ENCODE measurements at regions not wholly inside any gene's neighbourhood (a gene's known extent, or its start where the extent isn't known, plus 50 kb on each side); places are given as distances from the start of the nearest gene placed in this dataset.
"Not testable (repeated sequence)": the region's sequence is repeated elsewhere in the genome, so short reads cannot be mapped to it uniquely, and the experiment has no call there.

- no peak for DNase-seq
These were observed 126.0 kb upstream of the PZP start for GRCh38 chr12:9334041-9334692.

DNA sequence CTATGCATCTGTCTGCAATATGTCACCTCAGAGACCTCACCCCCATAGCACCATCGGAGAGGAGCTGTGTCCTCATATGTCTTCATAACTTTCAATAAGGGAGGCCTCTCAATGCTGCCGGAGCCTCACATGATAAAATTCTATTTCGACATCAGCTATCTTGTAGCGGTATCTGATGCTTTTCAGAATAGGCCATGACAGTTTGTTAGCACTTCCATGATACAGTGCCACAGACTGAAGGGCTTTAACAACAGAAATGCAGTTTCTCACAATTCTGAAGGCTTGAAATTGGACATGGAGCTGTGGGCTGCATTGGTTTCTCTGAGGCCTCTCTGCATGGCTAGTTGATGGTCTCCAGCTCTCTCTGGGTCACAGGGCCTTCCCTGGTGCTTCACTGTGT, 125.0 kb upstream of the PZP start:
- DNase-seq: no peak

DNA sequence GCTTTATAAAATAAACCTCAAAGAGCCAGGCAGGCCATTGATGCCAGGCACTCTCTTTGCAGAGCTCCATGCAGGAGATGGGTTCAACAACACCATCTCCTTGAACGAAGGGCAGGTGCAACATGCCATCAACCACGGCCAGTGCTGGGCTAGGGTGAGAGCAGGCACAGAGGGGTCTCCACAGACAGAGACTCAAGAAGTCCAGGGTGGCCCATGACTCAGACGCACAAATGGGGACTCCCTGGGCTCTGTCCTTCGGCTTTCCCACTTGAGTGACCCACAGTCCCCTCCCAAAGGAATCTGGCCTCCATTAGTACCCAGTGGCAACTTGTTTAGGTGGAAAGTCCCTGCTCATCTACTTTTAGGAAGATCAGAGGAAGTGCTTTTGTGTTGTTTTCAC, 124.4 kb upstream of the PZP start:
- DNase-seq: no peak

GRCh38 chr12:9331218-9331626, 123.0 kb upstream of the PZP start:
- peak; percentile 55 for DNase-seq

GRCh38 chr12:9329019-9329418, 120.8 kb upstream of the PZP start:
- DNase-seq: no peak

GRCh38 chr12:9328065-9328464, 119.9 kb upstream of the PZP start:
- DNase-seq: no peak

DNA sequence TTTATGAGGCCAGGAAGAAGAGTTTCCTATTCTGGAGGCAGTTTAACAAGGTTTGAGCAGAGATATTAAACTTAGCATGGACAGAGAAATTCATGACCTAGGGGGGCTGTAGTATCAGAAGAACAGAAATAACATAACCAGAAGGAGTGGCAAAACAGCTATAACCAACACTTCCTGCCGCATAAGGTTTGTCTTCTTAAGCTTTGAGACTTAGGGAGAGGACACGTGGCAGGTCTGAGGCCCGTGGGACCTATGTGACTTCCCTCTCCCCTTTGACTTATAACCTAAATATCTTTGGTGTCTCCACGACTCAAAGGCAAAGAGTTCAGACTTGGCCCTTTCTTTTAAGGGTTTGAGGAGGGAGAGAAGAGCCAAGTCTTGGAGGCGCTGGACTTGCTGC, 119.1 kb upstream of the PZP start:
- DNase-seq: no peak

GRCh38 chr12:9326849-9327248, 118.7 kb upstream of the PZP start:
- DNase-seq: not testable (repeated sequence)

GRCh38 chr12:9326085-9326484, 117.9 kb upstream of the PZP start:
- no peak for DNase-seq

- DNase-seq: no peak
These were observed 117.3 kb upstream of the PZP start for GRCh38 chr12:9325471-9325870.

DNA sequence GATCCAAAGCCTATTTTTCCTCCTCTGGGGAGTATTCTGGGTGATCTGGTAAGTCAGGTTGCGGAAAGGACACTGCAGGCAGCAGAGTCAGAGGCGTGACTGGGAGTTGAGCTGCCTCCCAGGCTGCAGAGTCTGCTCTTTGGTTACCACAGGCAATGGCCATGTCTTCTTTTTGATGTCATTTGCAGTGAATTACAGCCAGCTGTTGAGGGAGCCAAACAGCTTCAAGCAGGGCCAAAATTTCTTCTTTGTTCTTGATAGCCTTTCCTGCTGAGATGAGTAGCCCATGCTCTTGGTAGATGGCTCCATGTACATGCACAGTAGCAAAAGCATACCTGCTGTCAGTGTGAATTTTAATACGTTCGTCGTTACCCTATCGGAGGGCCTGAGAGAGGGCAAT, 116.6 kb upstream of the PZP start:
- no peak for DNase-seq

DNA sequence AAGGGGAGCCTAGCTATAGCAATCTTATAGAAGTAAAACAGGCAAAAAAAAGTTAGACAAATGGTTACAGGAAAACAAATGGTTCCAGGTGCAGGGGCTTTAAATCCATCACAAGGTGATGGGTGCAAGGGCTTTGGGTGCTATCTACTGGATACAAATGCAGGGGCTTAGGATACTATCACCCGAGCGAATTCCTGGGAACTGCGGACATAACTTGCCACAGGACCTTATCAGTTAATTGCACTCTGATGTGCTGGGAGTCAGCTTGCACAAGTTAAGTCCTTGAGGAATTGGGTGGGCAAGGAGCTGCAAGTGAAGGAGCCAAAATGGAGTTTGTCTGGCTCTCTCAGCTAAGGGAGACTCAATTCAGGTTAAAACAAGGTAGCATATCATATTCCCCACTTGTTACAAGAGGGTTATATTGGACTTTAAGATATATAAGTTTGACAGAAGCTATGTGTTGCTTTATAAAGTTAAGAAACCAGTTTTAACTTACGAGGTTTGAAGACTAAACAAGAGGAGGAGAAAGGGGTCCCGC, 115.0 kb upstream of the PZP start:
- DNase-seq: no peak

- DNase-seq: no peak
These were observed 111.6 kb upstream of the PZP start for GRCh38 chr12:9319842-9320173.

- no peak for DNase-seq
These were observed 111.0 kb upstream of the PZP start for GRCh38 chr12:9319044-9319841.

- not testable (repeated sequence) for DNase-seq
These were observed 105.3 kb upstream of the PZP start for GRCh38 chr12:9313479-9313878.

DNA sequence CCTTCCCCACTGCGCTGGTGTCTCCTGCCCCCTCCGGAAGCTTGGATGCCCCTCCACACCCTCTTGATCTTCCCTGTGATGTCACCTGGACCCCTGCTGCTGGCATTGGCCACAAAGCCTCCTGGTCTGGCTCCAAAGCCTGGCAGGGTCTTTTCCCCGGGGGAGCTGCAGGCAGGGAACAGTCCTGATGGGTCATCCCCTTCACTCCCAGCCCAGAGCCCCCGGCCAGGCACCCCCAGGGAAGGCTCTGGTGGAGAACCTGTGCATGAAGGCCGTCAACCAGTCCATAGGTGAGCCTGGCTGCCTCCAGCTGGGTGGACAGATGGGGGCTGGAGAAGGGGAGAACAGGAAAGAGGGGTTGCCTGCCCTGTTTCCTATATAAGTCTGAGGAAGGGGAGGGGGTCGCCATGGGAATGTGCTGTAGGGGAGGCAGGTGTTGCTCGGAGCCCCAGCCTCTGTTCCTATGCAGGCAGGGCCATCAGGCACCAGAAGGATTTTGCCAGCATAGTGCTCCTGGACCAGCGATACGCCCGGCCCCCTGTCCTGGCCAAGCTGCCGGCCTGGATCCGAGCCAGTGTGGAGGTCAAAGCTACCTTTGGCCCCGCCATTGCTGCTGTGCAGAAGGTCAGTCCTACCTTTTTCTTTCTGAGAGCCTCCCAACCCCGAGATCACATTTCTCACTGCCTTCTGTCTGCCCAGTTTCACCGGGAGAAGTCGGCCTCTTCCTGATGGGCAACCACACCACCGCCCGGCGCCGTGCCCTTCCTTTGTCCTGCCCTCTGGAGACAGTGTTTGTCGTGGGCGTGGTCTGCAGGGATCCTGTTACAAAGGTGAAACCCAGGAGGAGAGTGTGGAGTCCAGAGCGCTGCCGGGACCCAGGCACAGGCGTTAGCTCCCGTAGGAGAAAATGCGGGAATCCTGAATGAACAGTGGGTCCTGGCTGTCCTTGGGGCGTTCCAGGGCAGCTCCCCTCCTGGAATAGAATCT, 104.5 kb upstream of the PZP start:
- not testable (repeated sequence) for DNase-seq

DNA sequence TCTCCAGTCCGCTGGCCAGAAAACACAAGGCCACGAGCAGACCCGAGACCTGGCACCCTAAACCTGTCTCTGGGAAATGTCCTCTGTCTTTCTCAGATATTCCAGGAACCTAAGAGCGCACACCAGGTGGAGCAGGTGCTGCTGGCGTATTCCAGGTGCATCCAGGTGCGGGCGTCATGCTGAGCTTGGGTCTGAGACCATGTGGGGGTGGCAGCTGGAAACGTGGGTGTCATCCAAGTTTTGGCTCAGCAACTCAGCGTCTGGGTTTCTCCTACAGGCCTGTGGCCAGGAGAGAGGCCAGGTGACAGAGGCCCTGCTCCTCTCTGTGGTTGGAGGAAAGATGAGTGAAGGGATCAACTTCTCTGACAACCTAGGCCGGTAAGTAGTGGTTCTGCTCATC, 103.3 kb upstream of the PZP start:
- not testable (repeated sequence) for DNase-seq

DNA sequence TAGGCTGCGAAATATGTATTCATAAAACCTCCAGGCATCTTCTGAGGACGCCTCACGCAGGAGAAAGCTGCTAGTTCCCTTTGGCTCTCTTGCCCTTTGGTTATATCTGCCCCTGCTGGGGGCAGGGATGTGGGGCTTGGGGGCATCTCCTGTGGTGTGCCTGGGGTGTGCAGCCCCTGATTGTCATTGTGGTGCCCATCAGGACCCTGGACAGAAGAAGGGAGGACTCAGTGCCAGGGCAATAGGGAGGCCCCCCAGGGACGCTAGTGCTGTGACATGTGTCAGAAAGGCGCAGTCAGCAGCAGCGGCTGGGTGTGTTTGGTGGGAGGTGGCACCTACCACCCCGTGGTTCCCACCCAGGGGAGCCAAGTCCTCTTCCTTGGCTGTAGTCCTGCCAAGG, 102.5 kb upstream of the PZP start:
- DNase-seq: not testable (repeated sequence)

DNA sequence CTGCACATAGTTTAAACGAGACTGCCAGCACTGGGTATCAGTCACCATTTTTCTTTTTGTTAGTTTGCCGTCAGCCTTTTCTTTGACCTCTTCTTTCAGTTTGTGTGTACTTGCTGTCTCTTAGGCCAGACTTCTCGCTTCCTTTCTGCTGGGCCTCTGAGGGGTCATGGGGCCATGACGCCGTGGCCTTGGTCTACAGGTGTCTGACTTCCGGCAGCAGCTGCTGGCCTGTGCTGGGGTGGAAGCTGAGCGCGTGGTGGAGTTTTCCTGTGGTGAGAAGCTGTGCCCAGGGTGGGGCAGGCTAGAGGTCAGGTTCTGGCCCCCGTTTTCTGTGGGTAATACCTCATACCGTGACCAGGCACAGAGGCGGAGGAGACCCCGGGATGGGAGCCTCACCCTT, 101.6 kb upstream of the PZP start:
- DNase-seq: not testable (repeated sequence)

GRCh38 chr12:9308745-9309144, 100.5 kb upstream of the PZP start:
- not testable (repeated sequence) for DNase-seq

- DNase-seq: not testable (repeated sequence)
These were observed 100.0 kb upstream of the PZP start for GRCh38 chr12:9308163-9308562.

DNA sequence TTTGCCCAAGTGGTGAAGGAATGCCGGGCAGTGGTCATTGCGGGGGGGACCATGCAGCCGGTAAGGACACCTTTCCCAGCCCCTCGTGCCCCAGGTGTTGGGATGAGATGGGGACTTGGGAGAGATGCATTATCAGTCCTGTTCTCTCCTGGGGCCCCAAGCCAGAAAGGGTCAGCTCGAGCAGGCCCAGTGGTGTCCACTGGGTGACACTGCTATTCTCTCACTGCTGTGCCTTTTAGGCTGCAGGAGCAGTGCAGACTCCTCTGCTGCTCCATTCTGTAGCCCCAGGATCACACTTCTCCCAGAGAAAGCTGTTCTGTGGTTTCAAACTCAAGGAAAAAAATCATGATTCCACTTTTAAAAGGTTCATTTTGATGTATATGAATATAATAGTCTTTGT, 99.1 kb upstream of the PZP start:
- not testable (repeated sequence) for DNase-seq

DNA sequence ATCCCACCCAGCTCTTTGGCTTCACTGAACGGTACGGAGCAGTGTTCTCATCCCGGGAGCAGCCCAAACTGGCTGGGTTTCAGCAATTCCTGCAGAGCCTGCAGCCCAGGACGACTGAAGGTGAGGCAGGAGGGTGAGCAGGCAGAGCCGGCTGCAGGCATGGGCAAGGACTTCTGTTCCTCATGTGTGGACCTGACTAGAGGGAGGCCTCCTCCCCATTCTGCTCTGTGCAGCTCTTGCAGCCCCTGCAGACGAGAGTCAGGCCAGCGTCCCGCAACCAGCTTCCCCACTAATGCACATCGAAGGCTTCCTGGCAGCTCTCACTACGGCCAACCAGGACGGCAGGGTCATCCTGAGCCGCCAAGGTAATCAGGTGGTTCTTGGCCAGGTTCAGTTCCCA, 97.8 kb upstream of the PZP start:
- not testable (repeated sequence) for DNase-seq
